ENCODE measurements at regions not wholly inside any gene's neighbourhood (a gene's known extent, or its start where the extent isn't known, plus 50 kb on each side); places are given as distances from the start of the nearest gene placed in this dataset.

- no peaks in the 10 kb centered on the region for H3K9me3 ChIP-seq
- no peaks in the 10 kb centered on the region for H3K27me3 ChIP-seq
- H3K36me3 ChIP-seq: no peaks in the 10 kb centered on the region
- in situ Hi-C loops (cut with MboI; ENCODE audit: low sequenced_read_pairs in 4 of 4) (no loop called here), intact Hi-C loops (cut with DNase I; ENCODE audit: low total_unique reads) (no loop called here)
- DNase-seq (no peak), ATAC-seq (no peak)
- H3K4me1 ChIP-seq: no peaks in the 10 kb centered on the region
- H3K4me3 ChIP-seq: no peak overlapping the region
- no peak for TF ChIP-seq POLR2A (IDR thresholded peaks at IDR 0.05)
- no peak for TF ChIP-seq CTCF (IDR thresholded peaks at IDR 0.05 in 4 of 5, conservative IDR thresholded peaks at IDR 0.05 in 1 of 5)
- no peak overlapping the region for H3K27ac ChIP-seq
These were observed 318.0 kb downstream of the HTR1B start for GRCh38 chr6:77145244-77145643.

DNA sequence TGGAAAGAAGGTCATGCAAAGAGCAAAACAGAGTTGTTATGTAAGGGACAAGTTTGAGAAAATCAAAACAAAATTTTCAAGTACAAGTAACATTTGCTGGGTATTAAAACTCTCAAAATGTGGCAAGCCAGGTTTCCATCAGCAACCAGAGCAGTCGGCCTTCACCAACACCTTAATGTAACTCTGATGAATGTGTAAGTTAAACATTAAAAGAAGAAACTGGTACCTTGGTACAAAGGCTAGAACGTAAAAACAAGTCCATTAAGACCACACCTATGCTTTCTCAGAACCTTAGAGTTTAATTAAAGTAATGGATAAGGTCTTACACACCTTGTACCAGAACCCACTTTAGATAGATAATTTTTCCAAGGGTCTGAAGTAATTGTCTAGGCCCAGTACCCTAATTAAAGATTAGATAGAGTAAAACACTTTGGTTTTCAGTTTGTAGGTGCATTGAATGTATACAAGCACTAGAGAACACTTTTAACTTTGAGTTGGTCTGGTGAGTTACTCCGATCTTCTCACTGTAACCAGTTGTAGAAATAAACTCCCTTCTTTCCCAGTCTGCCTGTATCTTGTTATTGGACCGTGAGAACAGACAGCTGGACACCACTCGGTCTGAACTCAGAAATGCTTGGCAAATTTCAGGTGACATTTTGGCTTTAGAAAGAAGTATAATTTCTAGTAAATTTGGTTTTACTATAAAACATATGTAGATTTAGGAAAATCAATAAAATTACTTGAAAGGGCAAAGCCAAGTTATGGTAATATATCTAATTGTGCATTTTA is 319.4 kb downstream of the HTR1B start:
- no peak overlapping the region for H3K27ac ChIP-seq
- intact Hi-C loops (cut with DNase I; ENCODE audit: low total_unique reads): no loop called here
- in situ Hi-C loops (cut with MboI; ENCODE audit: low sequenced_read_pairs in 4 of 4): no loop called here
- no peaks in the 10 kb centered on the region for H3K36me3 ChIP-seq
- DNase-seq (no peak), ATAC-seq (no peak)
- no peaks in the 10 kb centered on the region for H3K9me3 ChIP-seq
- TF ChIP-seq POLR2A (IDR thresholded peaks at IDR 0.05) (no peak), CTCF (IDR thresholded peaks at IDR 0.05 in 4 of 5, conservative IDR thresholded peaks at IDR 0.05 in 1 of 5) (no peak)
- H3K4me1 ChIP-seq: no peaks in the 10 kb centered on the region
- H3K27me3 ChIP-seq: no peaks in the 10 kb centered on the region
- no peak overlapping the region for H3K4me3 ChIP-seq

- Histone ChIP-seq H3K4me1 (no peaks in the 10 kb centered on the region), H3K27me3 (no peaks in the 10 kb centered on the region), H3K9me3 (no peaks in the 10 kb centered on the region), H3K27ac (no peak overlapping the region), H3K36me3 (no peaks in the 10 kb centered on the region), H3K4me3 (no peak overlapping the region)
- DNase-seq (no peak), ATAC-seq (no peak)
- in situ Hi-C loops (cut with MboI; ENCODE audit: low sequenced_read_pairs in 4 of 4): no loop called here
- intact Hi-C loops (cut with DNase I; ENCODE audit: low total_unique reads): no loop called here
- TF ChIP-seq POLR2A (IDR thresholded peaks at IDR 0.05) (no peak), CTCF (IDR thresholded peaks at IDR 0.05 in 4 of 5, conservative IDR thresholded peaks at IDR 0.05 in 1 of 5) (no peak)
These were observed 327.2 kb downstream of the HTR1B start for GRCh38 chr6:77136086-77136485.

DNA sequence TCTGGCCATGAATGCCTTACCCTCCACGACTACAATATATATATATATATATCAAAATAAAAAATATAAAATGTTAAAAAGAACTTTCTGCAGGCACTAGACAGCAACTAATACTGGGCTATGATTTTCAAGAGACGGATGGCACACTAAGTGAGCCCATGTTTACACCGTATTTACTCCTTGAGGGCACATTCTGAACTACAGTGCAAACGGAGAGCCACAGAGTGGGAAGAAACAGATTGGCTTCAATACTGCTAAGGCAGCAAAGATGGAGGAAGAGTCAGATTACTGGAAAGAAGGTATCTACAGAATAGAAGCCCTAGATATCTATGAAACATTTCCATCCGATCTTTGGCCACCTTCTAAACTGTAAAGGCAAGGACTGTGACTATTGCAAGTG is 330.3 kb downstream of the HTR1B start:
- H3K4me3 ChIP-seq: no peak overlapping the region
- TF ChIP-seq POLR2A (IDR thresholded peaks at IDR 0.05) (no peak), CTCF (IDR thresholded peaks at IDR 0.05 in 4 of 5, conservative IDR thresholded peaks at IDR 0.05 in 1 of 5) (no peak)
- DNase-seq (no peak), ATAC-seq (no peak)
- H3K4me1 ChIP-seq: no peaks in the 10 kb centered on the region
- no peaks in the 10 kb centered on the region for H3K27me3 ChIP-seq
- no peaks in the 10 kb centered on the region for H3K9me3 ChIP-seq
- in situ Hi-C loops (cut with MboI; ENCODE audit: low sequenced_read_pairs in 4 of 4) (no loop called here), intact Hi-C loops (cut with DNase I; ENCODE audit: low total_unique reads) (no loop called here)
- no peaks in the 10 kb centered on the region for H3K36me3 ChIP-seq
- H3K27ac ChIP-seq: no peak overlapping the region

GRCh38 chr6:77131426-77131825 is 331.9 kb downstream of the HTR1B start:
- H3K4me1 ChIP-seq: no peaks in the 10 kb centered on the region

More at GRCh38 chr6:77131426-77131825, 331.9 kb downstream of the HTR1B start:
- Histone ChIP-seq H3K27ac (no peak overlapping the region), H3K27me3 (no peaks in the 10 kb centered on the region), H3K36me3 (no peaks in the 10 kb centered on the region), H3K9me3 (no peaks in the 10 kb centered on the region), H3K4me3 (no peak overlapping the region)
- in situ Hi-C loops (cut with MboI; ENCODE audit: low sequenced_read_pairs in 4 of 4) (no loop called here), intact Hi-C loops (cut with DNase I; ENCODE audit: low total_unique reads) (no loop called here)
- TF ChIP-seq POLR2A (IDR thresholded peaks at IDR 0.05) (no peak), CTCF (IDR thresholded peaks at IDR 0.05 in 4 of 5, conservative IDR thresholded peaks at IDR 0.05 in 1 of 5) (no peak)
- ATAC-seq: no peak
- DNase-seq: no peak

Data from gastrocnemius medialis (tissue), 4 donors.